Ascending aorta (tissue), 2 donors: ENCODE measurements at regions not wholly inside any gene's neighbourhood (a gene's known extent, or its start where the extent isn't known, plus 50 kb on each side); places are given as distances from the start of the nearest gene placed in this dataset.

Source experiments
- DNase-seq, 2 donors: peaks; one replicate each; pipeline ENCODE4 v3.0.0-alpha.2; 2019; ENCODE audit warnings: low spot score in 2 of 2
- H3K27ac ChIP-seq, 2 donors: fragments of 200-600 bp; sonication (generic); one replicate each; pipeline ENCODE4 v1.5.1; 2016 to 2017; ENCODE audit warnings: mild to moderate bottlenecking in 1 of 2
- H3K27me3 ChIP-seq: fragments of 200-600 bp; sonication (generic); one replicate; pipeline ENCODE4 v1.5.1; 2017
- H3K36me3 ChIP-seq, 2 donors: fragments of 200-600 bp; sonication (generic); one replicate each; pipeline ENCODE4 v1.5.1; 2016
- H3K4me1 ChIP-seq, 2 donors: fragments of 200-600 bp; sonication (generic); one replicate each; pipeline ENCODE4 v1.5.1; 2016 to 2017; ENCODE audit warnings: mild to moderate bottlenecking in 1 of 2
- H3K4me3 ChIP-seq, 2 donors: fragments of 200-600 bp; sonication (generic); one replicate each; pipeline ENCODE4 v1.5.1; 2016 to 2017; ENCODE audit warnings: mild to moderate bottlenecking in 1 of 2
- H3K9me3 ChIP-seq, 2 donors: fragments of 200-600 bp; sonication (generic); one replicate each; pipeline ENCODE4 v1.5.1; 2016
- CTCF ChIP-seq, 3 experiments: fragments of 200-600 bp in 2 of 3; fragments of 450-650 bp in 1 of 3; sonication (generic) in 2 of 3; IDR thresholded peaks; one replicate each; pipeline ENCODE4 v1.5.1; 2016 to 2019; ENCODE audit warnings: antibody characterized with exemption in 3 of 3, mild to moderate bottlenecking in 1 of 3, moderate library complexity in 1 of 3
- intact Hi-C: fragments of 100-400 bp; cut with DNase I; formaldehyde crosslinking; loops from one replicate; pipeline ENCODE4 v1.15.1; 2023

DNA sequence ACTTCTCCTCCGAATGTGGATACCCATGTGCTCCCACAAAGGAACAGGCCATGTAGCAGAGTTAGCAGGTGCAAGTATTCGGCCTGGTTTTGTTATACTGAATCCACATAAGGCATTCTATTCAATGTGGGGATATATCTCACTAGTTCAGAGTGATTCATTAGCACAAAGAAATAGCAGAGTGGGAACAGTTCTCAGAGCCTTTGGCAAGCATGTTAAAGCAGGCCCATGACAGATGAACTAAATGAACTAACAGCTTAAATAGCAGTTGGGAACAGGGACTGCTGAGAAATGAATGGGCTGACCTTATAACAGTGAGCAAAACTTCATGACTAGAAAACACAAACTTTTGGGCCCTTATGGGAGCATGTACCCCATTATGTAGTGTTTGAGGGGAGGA is 352.0 kb downstream of the FLRT2 start:
- Histone ChIP-seq H3K4me3 (no peak overlapping the region), H3K36me3 (no peaks in the 10 kb centered on the region), H3K27ac (no peak overlapping the region), H3K27me3 (no peaks in the 10 kb centered on the region), H3K9me3 (no peaks in the 10 kb centered on the region), H3K4me1 (no peaks in the 10 kb centered on the region)
- no peak for DNase-seq
- intact Hi-C loops: no loop called here
- no peak for TF ChIP-seq CTCF (IDR thresholded peaks at IDR 0.05)

- DNase-seq: no peak
- intact Hi-C loops: no loop called here
- no peaks in the 10 kb centered on the region for H3K27me3 ChIP-seq
- H3K27ac ChIP-seq: no peak overlapping the region
- H3K4me1 ChIP-seq: no peaks in the 10 kb centered on the region
- no peaks in the 10 kb centered on the region for H3K36me3 ChIP-seq
- no peak for TF ChIP-seq CTCF (IDR thresholded peaks at IDR 0.05)
- H3K4me3 ChIP-seq: no peak overlapping the region
- H3K9me3 ChIP-seq: no peaks in the 10 kb centered on the region
Observed at GRCh38 chr14:85878874-85879273, 348.9 kb downstream of the FLRT2 start.

GRCh38 chr14:85873006-85873405 is 343.1 kb downstream of the FLRT2 start:
- TF ChIP-seq CTCF (IDR thresholded peaks at IDR 0.05): no peak
- H3K4me3 ChIP-seq: no peak overlapping the region
- no peak overlapping the region for H3K27ac ChIP-seq
- no peak for DNase-seq
- no peaks in the 10 kb centered on the region for H3K4me1 ChIP-seq
- H3K27me3 ChIP-seq: no peaks in the 10 kb centered on the region
- intact Hi-C loops: no loop called here
- no peaks in the 10 kb centered on the region for H3K9me3 ChIP-seq
- no peaks in the 10 kb centered on the region for H3K36me3 ChIP-seq

GRCh38 chr14:85867450-85867849 is 337.5 kb downstream of the FLRT2 start:
- Histone ChIP-seq H3K4me3 (no peak overlapping the region), H3K27ac (no peak overlapping the region), H3K9me3 (no peaks in the 10 kb centered on the region), H3K27me3 (no peaks in the 10 kb centered on the region), H3K4me1 (no peaks in the 10 kb centered on the region), H3K36me3 (no peaks in the 10 kb centered on the region)
- DNase-seq: no peak
- TF ChIP-seq CTCF (IDR thresholded peaks at IDR 0.05): no peak
- intact Hi-C loops: no loop called here

DNA sequence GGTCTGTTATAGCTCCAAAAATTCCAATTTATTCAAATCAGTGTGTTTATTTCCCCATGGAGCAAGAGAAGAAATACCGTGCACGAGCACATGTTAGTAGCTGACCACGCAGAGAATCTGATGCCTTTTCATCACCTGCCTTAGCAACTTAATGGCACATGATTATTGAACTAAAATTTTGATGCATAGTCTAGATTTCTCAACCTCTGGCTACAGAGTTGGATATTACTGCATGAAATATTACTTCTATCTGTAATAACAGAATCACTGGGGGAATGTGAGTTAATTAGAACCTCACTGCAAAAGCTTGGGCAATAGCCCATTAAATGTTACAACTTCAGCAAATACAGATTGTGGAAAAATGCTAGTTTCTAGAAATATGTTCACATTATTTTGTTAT is 335.8 kb downstream of the FLRT2 start:
- Histone ChIP-seq H3K4me3 (no peak overlapping the region), H3K4me1 (no peaks in the 10 kb centered on the region), H3K27me3 (no peaks in the 10 kb centered on the region), H3K27ac (no peak overlapping the region), H3K9me3 (no peaks in the 10 kb centered on the region), H3K36me3 (no peaks in the 10 kb centered on the region)
- TF ChIP-seq CTCF (IDR thresholded peaks at IDR 0.05): no peak
- DNase-seq: no peak
- intact Hi-C loops: no loop called here

- no peak for DNase-seq
- intact Hi-C loops: no loop called here
- no peak for TF ChIP-seq CTCF (IDR thresholded peaks at IDR 0.05)
Observed at GRCh38 chr14:85858634-85859033, 328.7 kb downstream of the FLRT2 start.

More at GRCh38 chr14:85858634-85859033, 328.7 kb downstream of the FLRT2 start:
- no peaks in the 10 kb centered on the region for H3K9me3 ChIP-seq
- H3K4me1 ChIP-seq: no peaks in the 10 kb centered on the region
- no peak overlapping the region for H3K27ac ChIP-seq
- H3K36me3 ChIP-seq: no peaks in the 10 kb centered on the region
- no peaks in the 10 kb centered on the region for H3K27me3 ChIP-seq
- H3K4me3 ChIP-seq: no peak overlapping the region
